Fibroblast of mammary gland (primary cell): ENCODE measurements at regions not wholly inside any gene's neighbourhood (a gene's known extent, or its start where the extent isn't known, plus 50 kb on each side); places are given as distances from the start of the nearest gene placed in this dataset.

ENCODE experiments used
- DNase-seq: peaks from one replicate; pipeline ENCODE4 v3.0.0-alpha.2; 2010; ENCODE audit warnings: low read depth
- H3K4me3 ChIP-seq: 2 replicates; pipeline ENCODE4 v1.5.1; 2011; ENCODE audit warnings: low read depth, mild to moderate bottlenecking, low read length, moderate library complexity; ENCODE audit not compliant: control insufficient read depth
- TF ChIP-seq, protein P1 (sequence below): conservative IDR thresholded peaks from 2 replicates; pipeline ENCODE4 v1.5.1; 2011; ENCODE audit warnings: low read depth, low read length, inconsistent platforms; ENCODE audit not compliant: control insufficient read depth, insufficient read depth

GRCh38 chr16:86087011-86087895 is 188.3 kb downstream of the IRF8 start:
- no peak for DNase-seq
- H3K4me3 ChIP-seq, result no peak overlapping the region
- TF ChIP-seq, protein P1, sequence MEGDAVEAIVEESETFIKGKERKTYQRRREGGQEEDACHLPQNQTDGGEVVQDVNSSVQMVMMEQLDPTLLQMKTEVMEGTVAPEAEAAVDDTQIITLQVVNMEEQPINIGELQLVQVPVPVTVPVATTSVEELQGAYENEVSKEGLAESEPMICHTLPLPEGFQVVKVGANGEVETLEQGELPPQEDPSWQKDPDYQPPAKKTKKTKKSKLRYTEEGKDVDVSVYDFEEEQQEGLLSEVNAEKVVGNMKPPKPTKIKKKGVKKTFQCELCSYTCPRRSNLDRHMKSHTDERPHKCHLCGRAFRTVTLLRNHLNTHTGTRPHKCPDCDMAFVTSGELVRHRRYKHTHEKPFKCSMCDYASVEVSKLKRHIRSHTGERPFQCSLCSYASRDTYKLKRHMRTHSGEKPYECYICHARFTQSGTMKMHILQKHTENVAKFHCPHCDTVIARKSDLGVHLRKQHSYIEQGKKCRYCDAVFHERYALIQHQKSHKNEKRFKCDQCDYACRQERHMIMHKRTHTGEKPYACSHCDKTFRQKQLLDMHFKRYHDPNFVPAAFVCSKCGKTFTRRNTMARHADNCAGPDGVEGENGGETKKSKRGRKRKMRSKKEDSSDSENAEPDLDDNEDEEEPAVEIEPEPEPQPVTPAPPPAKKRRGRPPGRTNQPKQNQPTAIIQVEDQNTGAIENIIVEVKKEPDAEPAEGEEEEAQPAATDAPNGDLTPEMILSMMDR, result no peak

GRCh38 chr16:86087896-86088230 is 188.9 kb downstream of the IRF8 start:
- TF ChIP-seq, protein P1, result no peak
- H3K4me3 ChIP-seq, result no peak overlapping the region
- DNase-seq, result no peak

GRCh38 chr16:86088287-86088686 is 189.3 kb downstream of the IRF8 start:
- H3K4me3 ChIP-seq, result no peak overlapping the region
- TF ChIP-seq, protein P1, result no peak
- DNase-seq, result no peak

DNA sequence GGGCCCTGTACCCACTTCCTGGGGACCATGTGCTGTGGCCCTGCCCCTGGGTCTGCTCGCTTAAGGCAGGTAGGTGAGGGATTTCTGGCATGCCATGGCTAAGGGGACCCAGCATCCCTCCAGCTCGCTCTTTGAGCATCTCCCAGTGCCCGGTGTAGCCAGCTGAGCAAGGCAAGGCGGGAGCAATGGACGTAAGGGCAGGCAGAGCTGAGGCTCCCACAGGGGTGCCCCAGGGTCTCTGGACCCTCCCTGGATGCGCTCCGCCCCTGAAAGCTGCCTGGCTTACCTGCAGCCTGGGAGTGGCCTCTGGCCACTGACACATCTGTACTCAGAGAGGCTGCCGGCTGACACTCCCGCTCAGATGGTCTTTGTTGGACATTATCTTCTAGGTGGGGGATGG is 189.9 kb downstream of the IRF8 start:
- TF ChIP-seq, protein P1, result no peak
- DNase-seq, result no peak
- no peak overlapping the region for H3K4me3 ChIP-seq

- no peak for DNase-seq
- no peak overlapping the region for H3K4me3 ChIP-seq
- TF ChIP-seq, protein P1, result no peak
Measured at GRCh38 chr16:86089334-86089900, 190.5 kb downstream of the IRF8 start.

DNA sequence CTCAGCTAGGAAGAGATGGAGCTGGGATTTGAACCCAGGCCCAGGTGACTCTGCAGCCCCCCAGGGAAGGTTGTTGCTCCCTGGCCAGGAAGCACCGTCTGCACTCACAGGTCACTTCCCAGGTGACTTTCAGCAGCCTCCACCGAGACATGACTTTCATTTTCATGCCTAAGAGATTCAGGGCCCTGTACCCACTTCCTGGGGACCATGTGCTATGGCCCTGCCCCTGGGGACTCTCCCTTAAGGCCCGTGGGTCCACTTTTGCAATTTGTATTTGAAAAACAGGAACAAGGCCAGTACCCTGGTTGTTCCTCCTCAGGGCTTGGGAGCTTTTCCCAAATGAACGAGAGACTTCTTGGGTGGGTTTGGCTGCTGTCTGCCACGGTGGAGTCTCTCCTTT is 191.0 kb downstream of the IRF8 start:
- DNase-seq, result no peak
- no peak overlapping the region for H3K4me3 ChIP-seq
- TF ChIP-seq, protein P1, result no peak
